ES-I3 (cell line): ENCODE measurements at regions not wholly inside any gene's neighbourhood (a gene's known extent, or its start where the extent isn't known, plus 50 kb on each side); places are given as distances from the start of the nearest gene placed in this dataset.

Experiments used
- H3K36me3 ChIP-seq: 2 replicates; pipeline ENCODE4 v1.6.1; 2013; ENCODE audit warnings: mild to moderate bottlenecking, low read length, control low read depth, moderate library complexity; ENCODE audit not compliant: insufficient read depth
- H3K4me1 ChIP-seq: 2 replicates; pipeline ENCODE4 v1.6.1; 2013; ENCODE audit warnings: mild to moderate bottlenecking, control low read depth, low read length; ENCODE audit not compliant: insufficient read depth
- H3K9ac ChIP-seq: 2 replicates; pipeline ENCODE4 v1.6.1; 2013; ENCODE audit warnings: low read depth, mild to moderate bottlenecking, low read length, moderate library complexity
- H3K9me3 ChIP-seq: 2 replicates; pipeline ENCODE4 v1.6.1; 2013; ENCODE audit warnings: mild to moderate bottlenecking, low read length, moderate library complexity; ENCODE audit not compliant: control insufficient read depth, insufficient read depth

GRCh38 chr1:4120557-4121292 is 220.7 kb upstream of the C1orf174 start:
- H3K4me1 ChIP-seq = no peaks in the 10 kb centered on the region
- no peak overlapping the region for H3K9ac ChIP-seq
- no peaks in the 10 kb centered on the region for H3K9me3 ChIP-seq
- H3K36me3 ChIP-seq = no peaks in the 10 kb centered on the region

GRCh38 chr1:4121293-4121684 is 221.2 kb upstream of the C1orf174 start:
- no peaks in the 10 kb centered on the region for H3K9me3 ChIP-seq
- no peaks in the 10 kb centered on the region for H3K4me1 ChIP-seq
- no peaks in the 10 kb centered on the region for H3K36me3 ChIP-seq
- no peak overlapping the region for H3K9ac ChIP-seq

- no peaks in the 10 kb centered on the region for H3K9me3 ChIP-seq
- no peak overlapping the region for H3K9ac ChIP-seq
- H3K36me3 ChIP-seq = no peaks in the 10 kb centered on the region
- no peaks in the 10 kb centered on the region for H3K4me1 ChIP-seq
Observed at GRCh38 chr1:4121834-4122512, 221.9 kb upstream of the C1orf174 start.

GRCh38 chr1:4122513-4123160 is 222.6 kb upstream of the C1orf174 start:
- no peaks in the 10 kb centered on the region for H3K36me3 ChIP-seq
- H3K4me1 ChIP-seq = no peaks in the 10 kb centered on the region
- H3K9me3 ChIP-seq = no peaks in the 10 kb centered on the region
- no peak overlapping the region for H3K9ac ChIP-seq

GRCh38 chr1:4124631-4125145 is 224.6 kb upstream of the C1orf174 start:
- Histone ChIP-seq H3K9me3 (no peaks in the 10 kb centered on the region), H3K9ac (no peak overlapping the region), H3K4me1 (no peaks in the 10 kb centered on the region), H3K36me3 (no peaks in the 10 kb centered on the region)

- Histone ChIP-seq H3K36me3 (no peaks in the 10 kb centered on the region), H3K4me1 (no peaks in the 10 kb centered on the region), H3K9ac (no peak overlapping the region), H3K9me3 (no peaks in the 10 kb centered on the region)
Observed at GRCh38 chr1:4126251-4126650, 226.2 kb upstream of the C1orf174 start.

DNA sequence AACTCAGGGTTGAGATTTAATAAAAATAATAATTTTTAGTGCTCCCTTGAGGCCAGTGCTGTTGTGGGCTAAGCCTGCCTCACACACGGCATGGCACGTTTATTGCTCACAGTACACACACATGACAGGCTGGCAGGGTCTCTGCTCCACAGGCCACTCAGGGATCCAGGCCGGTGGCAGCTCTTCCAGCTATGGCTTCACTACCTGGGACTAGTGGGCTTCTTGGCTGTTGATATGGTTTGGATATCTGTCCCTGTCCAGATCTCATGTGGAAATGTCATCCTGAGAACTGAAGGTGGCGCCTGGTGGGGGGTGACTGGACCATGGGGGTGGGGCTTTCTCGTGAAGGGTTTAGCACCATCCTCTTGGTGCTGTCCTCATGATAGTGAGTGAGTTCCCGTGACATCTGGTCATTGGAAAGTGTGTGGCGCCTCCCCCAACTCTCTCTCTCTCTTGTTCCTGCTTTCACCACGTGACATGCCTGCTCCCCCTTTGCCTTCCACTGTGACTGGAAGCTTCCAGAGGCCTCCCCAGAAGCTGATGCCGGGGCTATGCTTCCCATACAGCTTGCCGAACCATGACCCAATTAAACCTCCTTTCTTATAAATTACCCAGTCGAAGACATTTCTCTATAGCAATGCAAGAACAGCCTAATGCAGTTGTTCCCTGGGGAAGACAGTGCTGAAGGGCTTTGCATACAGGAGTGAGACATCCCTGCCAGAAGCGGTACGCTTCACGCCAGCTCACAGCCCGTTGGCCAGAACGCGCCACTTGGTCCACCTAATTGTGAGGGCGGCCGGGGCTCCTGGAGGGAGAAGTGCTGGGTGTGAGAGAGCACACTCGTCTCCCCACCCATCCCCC is 226.9 kb upstream of the C1orf174 start:
- H3K9ac ChIP-seq = no peak overlapping the region
- no peaks in the 10 kb centered on the region for H3K4me1 ChIP-seq
- no peaks in the 10 kb centered on the region for H3K9me3 ChIP-seq
- no peaks in the 10 kb centered on the region for H3K36me3 ChIP-seq

DNA sequence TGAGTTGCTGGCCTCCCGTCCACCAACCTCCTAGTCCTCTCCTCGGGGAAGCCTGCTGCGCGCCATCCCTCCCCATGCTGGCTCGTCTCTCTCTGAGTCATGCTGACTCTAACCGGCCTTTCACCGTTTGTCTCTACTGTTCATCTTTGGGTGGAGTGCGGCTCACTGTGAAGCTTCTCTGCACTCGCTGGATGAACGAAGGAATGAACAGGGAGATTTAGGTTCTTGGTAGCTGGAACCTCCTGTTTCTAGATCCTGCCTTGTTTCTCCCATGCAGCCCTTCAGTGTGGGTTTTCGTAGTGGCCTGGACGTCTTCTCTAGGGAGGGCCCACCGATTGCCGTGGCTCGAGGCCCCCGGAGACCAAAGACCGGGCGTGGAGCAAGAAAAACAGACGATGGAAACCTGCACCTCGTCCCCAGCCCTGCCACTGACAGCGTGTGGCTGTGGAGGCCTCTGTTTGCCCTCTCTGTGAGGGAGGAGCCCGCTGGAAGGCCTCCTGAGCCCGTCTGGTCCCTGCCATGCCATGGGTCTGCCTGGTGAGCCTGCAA is 227.6 kb upstream of the C1orf174 start:
- H3K36me3 ChIP-seq = no peaks in the 10 kb centered on the region
- no peak overlapping the region for H3K9ac ChIP-seq
- no peaks in the 10 kb centered on the region for H3K4me1 ChIP-seq
- no peaks in the 10 kb centered on the region for H3K9me3 ChIP-seq

- no peaks in the 10 kb centered on the region for H3K36me3 ChIP-seq
- no peaks in the 10 kb centered on the region for H3K4me1 ChIP-seq
- H3K9me3 ChIP-seq = no peaks in the 10 kb centered on the region
- no peak overlapping the region for H3K9ac ChIP-seq
Observed at GRCh38 chr1:4128616-4129015, 228.5 kb upstream of the C1orf174 start.

GRCh38 chr1:4129693-4130092 is 229.6 kb upstream of the C1orf174 start:
- Histone ChIP-seq H3K9ac (no peak overlapping the region), H3K36me3 (no peaks in the 10 kb centered on the region), H3K4me1 (no peaks in the 10 kb centered on the region), H3K9me3 (no peaks in the 10 kb centered on the region)

- no peaks in the 10 kb centered on the region for H3K36me3 ChIP-seq
- H3K9ac ChIP-seq = no peak overlapping the region
- no peaks in the 10 kb centered on the region for H3K4me1 ChIP-seq
- no peaks in the 10 kb centered on the region for H3K9me3 ChIP-seq
Observed at GRCh38 chr1:4130096-4130495, 230.0 kb upstream of the C1orf174 start.

GRCh38 chr1:4131734-4132133 is 231.7 kb upstream of the C1orf174 start:
- H3K4me1 ChIP-seq = no peaks in the 10 kb centered on the region
- no peak overlapping the region for H3K9ac ChIP-seq
- no peaks in the 10 kb centered on the region for H3K9me3 ChIP-seq
- H3K36me3 ChIP-seq = no peaks in the 10 kb centered on the region

DNA sequence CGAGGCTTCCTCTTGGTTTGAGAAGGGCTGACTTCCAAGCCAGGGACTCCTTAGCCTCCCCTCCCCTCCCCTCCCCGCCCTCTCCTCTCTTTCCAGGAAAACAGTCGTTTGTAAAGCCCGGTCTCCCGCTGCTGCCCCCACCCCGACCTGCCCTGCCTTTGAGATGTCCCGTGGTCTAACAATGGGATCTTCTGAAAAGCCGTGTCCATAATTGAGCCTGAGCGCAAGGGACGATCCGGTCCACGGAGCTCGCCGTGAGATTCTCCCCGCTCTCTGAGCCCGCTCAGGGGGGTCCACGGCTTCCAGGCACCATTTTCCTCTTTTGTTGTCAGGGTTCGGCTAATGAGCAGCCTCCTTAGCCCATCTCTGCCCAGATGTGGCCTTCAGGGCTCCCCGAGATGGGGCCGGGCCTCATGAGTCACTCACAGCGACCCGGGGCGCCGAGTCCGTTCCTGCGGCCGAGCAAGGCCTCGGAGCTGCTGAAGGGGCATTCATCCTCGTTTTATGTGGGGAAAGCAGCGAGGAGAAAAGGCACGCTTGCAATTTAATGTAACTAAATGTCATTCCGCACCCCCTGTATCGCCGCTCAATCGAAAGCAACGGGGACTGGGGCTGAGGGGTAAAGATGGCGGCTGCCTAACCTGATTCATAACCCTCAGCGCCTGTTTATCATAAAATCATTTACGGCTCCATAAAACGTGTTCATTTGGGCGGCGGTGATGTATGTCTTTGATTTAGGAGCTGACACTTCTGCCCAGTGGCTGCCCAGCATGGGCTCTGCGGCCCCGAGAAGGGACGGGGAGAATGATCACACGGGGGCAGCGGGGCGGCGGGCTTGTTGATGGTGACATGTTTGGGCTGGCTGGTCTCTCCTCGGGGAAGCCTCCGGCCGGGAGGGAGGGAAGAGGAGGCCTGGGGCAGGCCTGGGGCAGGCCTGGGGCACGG is 232.6 kb upstream of the C1orf174 start:
- Histone ChIP-seq H3K36me3 (no peaks in the 10 kb centered on the region), H3K9ac (no peak overlapping the region; the same call in 1 of the 2 replicates), H3K4me1 (no peaks in the 10 kb centered on the region; the same call in 1 of the 2 replicates), H3K9me3 (no peaks in the 10 kb centered on the region)
